ENCODE measurements at regions not wholly inside any gene's neighbourhood (a gene's known extent, or its start where the extent isn't known, plus 50 kb on each side); places are given as distances from the start of the nearest gene placed in this dataset.

DNA sequence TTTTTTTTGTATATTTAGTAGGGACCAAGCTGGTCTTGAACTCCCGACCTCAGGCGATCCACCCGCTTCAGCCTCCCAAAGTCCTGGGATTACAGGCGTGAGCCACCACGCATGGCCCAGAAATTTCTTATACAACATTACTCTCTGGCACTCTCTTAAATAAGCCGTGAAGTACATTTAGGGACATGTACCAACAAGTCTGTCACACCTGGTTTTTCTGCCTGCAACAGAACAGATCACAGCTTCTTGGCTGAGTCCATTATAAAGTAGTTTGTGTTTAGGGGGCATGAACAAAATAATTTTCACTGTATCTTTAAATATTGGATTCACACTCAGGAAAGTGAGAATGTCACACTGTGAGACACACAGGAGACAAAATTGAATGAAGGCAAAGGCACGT lies 1567.3 kb downstream of the SLITRK5 start:
- DNase-seq (ENCODE audit: extremely low read depth in 1 of 4, low spot score in 3 of 4) (no peak), ATAC-seq (no peak), FAIRE-seq (no peak)
- Histone ChIP-seq H3K4me2 (ENCODE audit: insufficient read depth, low read length) (no peak overlapping the region), H3K36me3 (ENCODE audit: control insufficient read depth, insufficient read depth, low read length) (no peaks in the 10 kb centered on the region), H3K9me3 (replicated peaks; ENCODE audit: control insufficient read depth, insufficient read depth, low read depth, low read length) (no peaks in the 10 kb centered on the region), H3K9me1 (ENCODE audit: control insufficient read depth, insufficient read depth, low read length) (no peaks in the 10 kb centered on the region), H3K27ac (ENCODE audit: extremely low read depth, low read depth, low read length) (no peak overlapping the region), H3K4me1 (replicated peaks in 1 of 2; ENCODE audit: control insufficient read depth in 2 of 2, insufficient read depth in 2 of 2, low read length in 2 of 2) (no peaks in the 10 kb centered on the region), H3K4me3 (no peak overlapping the region), H3K9ac (ENCODE audit: insufficient read depth in 1 of 2, low read depth in 2 of 2, low read length in 2 of 2) (no peak overlapping the region), H2AFZ (ENCODE audit: low read depth, low read length) (no peak overlapping the region), H3K79me2 (ENCODE audit: control insufficient read depth, insufficient read depth, low read length) (no peaks in the 10 kb centered on the region), H4K20me1 (replicated peaks; ENCODE audit: control insufficient read depth, insufficient read depth, low read length) (no peaks in the 10 kb centered on the region), H3K27me3 (ENCODE audit: control insufficient read depth in 2 of 2, insufficient read depth in 2 of 2, low read length in 2 of 2) (no peaks in the 10 kb centered on the region)
- ChIA-PET POLR2A (no interaction called here), CTCF (ENCODE audit: low intra/inter-chr PET ratio) (no interaction called here)
- in situ Hi-C loops (cut with MboI) = no loop called here
- 7% methylated on average over 3 of the region's 7 CpGs for WGBS (ENCODE audit: insufficient coverage, low coverage, missing lambda C conversion rate)
- BruUV-seq (replicated peaks) = no TSS peak
- TF ChIP-seq, protein P1, sequence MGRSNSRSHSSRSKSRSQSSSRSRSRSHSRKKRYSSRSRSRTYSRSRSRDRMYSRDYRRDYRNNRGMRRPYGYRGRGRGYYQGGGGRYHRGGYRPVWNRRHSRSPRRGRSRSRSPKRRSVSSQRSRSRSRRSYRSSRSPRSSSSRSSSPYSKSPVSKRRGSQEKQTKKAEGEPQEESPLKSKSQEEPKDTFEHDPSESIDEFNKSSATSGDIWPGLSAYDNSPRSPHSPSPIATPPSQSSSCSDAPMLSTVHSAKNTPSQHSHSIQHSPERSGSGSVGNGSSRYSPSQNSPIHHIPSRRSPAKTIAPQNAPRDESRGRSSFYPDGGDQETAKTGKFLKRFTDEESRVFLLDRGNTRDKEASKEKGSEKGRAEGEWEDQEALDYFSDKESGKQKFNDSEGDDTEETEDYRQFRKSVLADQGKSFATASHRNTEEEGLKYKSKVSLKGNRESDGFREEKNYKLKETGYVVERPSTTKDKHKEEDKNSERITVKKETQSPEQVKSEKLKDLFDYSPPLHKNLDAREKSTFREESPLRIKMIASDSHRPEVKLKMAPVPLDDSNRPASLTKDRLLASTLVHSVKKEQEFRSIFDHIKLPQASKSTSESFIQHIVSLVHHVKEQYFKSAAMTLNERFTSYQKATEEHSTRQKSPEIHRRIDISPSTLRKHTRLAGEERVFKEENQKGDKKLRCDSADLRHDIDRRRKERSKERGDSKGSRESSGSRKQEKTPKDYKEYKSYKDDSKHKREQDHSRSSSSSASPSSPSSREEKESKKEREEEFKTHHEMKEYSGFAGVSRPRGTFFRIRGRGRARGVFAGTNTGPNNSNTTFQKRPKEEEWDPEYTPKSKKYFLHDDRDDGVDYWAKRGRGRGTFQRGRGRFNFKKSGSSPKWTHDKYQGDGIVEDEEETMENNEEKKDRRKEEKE (IDR thresholded peaks at IDR 0.05; ENCODE audit: borderline replicate concordance in 1 of 2, control insufficient read depth in 1 of 2, low read depth in 2 of 2, low read length in 1 of 2) = no peak
- TF ChIP-seq MTF1 (CRISPR knock-in tag; IDR thresholded peaks at IDR 0.05; ENCODE audit: borderline replicate concordance) = no peak
- TF ChIP-seq, protein P2, sequence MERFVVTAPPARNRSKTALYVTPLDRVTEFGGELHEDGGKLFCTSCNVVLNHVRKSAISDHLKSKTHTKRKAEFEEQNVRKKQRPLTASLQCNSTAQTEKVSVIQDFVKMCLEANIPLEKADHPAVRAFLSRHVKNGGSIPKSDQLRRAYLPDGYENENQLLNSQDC (CRISPR knock-in tag; IDR thresholded peaks at IDR 0.05) = no peak
- TF ChIP-seq POLR2A (conservative IDR thresholded peaks at IDR 0.05) = no peak
- no peak for TF ChIP-seq MAFK (IDR thresholded peaks at IDR 0.05; ENCODE audit: low read length)
- no peak for TF ChIP-seq JUNB (CRISPR knock-in tag; conservative IDR thresholded peaks at IDR 0.05)
- TF ChIP-seq CCNT2 (IDR thresholded peaks at IDR 0.05; ENCODE audit: borderline replicate concordance, extremely low read depth, insufficient read length, low read depth, low read length) = no peak
- no peak for TF ChIP-seq SREBF1 (IDR thresholded peaks at IDR 0.05; ENCODE audit: borderline replicate concordance, low read depth, low read length)
- no peak for TF ChIP-seq DNMT1 (IDR thresholded peaks at IDR 0.05)
- TF ChIP-seq, protein P3, sequence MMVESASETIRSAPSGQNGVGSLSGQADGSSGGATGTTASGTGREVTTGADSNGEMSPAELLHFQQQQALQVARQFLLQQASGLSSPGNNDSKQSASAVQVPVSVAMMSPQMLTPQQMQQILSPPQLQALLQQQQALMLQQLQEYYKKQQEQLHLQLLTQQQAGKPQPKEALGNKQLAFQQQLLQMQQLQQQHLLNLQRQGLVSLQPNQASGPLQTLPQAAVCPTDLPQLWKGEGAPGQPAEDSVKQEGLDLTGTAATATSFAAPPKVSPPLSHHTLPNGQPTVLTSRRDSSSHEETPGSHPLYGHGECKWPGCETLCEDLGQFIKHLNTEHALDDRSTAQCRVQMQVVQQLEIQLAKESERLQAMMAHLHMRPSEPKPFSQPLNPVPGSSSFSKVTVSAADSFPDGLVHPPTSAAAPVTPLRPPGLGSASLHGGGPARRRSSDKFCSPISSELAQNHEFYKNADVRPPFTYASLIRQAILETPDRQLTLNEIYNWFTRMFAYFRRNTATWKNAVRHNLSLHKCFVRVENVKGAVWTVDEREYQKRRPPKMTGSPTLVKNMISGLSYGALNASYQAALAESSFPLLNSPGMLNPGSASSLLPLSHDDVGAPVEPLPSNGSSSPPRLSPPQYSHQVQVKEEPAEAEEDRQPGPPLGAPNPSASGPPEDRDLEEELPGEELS (CRISPR knock-in tag; IDR thresholded peaks at IDR 0.05; ENCODE audit: borderline replicate concordance) = no peak
- TF ChIP-seq, protein P4, sequence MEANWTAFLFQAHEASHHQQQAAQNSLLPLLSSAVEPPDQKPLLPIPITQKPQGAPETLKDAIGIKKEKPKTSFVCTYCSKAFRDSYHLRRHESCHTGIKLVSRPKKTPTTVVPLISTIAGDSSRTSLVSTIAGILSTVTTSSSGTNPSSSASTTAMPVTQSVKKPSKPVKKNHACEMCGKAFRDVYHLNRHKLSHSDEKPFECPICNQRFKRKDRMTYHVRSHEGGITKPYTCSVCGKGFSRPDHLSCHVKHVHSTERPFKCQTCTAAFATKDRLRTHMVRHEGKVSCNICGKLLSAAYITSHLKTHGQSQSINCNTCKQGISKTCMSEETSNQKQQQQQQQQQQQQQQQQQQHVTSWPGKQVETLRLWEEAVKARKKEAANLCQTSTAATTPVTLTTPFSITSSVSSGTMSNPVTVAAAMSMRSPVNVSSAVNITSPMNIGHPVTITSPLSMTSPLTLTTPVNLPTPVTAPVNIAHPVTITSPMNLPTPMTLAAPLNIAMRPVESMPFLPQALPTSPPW (CRISPR knock-in tag; IDR thresholded peaks at IDR 0.05) = no peak
- TF ChIP-seq NCOA1 (IDR thresholded peaks at IDR 0.05; ENCODE audit: low read depth) = no peak
- no peak for TF ChIP-seq BMI1 (IDR thresholded peaks at IDR 0.05; ENCODE audit: low read length)
- TF ChIP-seq ZNF316 (IDR thresholded peaks at IDR 0.05) = no peak
- TF ChIP-seq, protein P5, sequence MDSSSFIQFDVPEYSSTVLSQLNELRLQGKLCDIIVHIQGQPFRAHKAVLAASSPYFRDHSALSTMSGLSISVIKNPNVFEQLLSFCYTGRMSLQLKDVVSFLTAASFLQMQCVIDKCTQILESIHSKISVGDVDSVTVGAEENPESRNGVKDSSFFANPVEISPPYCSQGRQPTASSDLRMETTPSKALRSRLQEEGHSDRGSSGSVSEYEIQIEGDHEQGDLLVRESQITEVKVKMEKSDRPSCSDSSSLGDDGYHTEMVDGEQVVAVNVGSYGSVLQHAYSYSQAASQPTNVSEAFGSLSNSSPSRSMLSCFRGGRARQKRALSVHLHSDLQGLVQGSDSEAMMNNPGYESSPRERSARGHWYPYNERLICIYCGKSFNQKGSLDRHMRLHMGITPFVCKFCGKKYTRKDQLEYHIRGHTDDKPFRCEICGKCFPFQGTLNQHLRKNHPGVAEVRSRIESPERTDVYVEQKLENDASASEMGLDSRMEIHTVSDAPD (CRISPR knock-in tag; IDR thresholded peaks at IDR 0.05) = no peak
- no peak for TF ChIP-seq CC2D1A (IDR thresholded peaks at IDR 0.05)
- intact Hi-C loops (cut with micrococcal nuclease) = no loop called here

Data from K562 (cell line).